ENCODE measurements at regions not wholly inside any gene's neighbourhood (a gene's known extent, or its start where the extent isn't known, plus 50 kb on each side); places are given as distances from the start of the nearest gene placed in this dataset.
"Not testable (repeated sequence)": the region's sequence is repeated elsewhere in the genome, so short reads cannot be mapped to it uniquely, and the experiment has no call there.

- H3K4me1 ChIP-seq (ENCODE audit: control insufficient read depth, insufficient read depth, low read length), result no peaks in the 10 kb centered on the region
- H3K4me3 ChIP-seq (ENCODE audit: low read length), result no peak overlapping the region
- no peak overlapping the region for H3K4me2 ChIP-seq (ENCODE audit: low read length)
- H3K9ac ChIP-seq (ENCODE audit: low read depth, low read length), result no peak overlapping the region
- H3K9me3 ChIP-seq (replicated peaks; ENCODE audit: low read length), result no peaks in the 10 kb centered on the region
- H3K36me3 ChIP-seq (ENCODE audit: insufficient read depth, low read length), result no peaks in the 10 kb centered on the region
- H3K27me3 ChIP-seq (ENCODE audit: control insufficient read depth, insufficient read depth, low read length), result no peaks in the 10 kb centered on the region
Observed at GRCh38 chr1:238443687-238444086, 553.0 kb upstream of the ZP4 start.

GRCh38 chr1:238439511-238439910 lies 548.8 kb upstream of the ZP4 start:
- Histone ChIP-seq H3K27me3 (ENCODE audit: control insufficient read depth, insufficient read depth, low read length) (no peaks in the 10 kb centered on the region), H3K4me3 (ENCODE audit: low read length) (no peak overlapping the region), H3K36me3 (ENCODE audit: insufficient read depth, low read length) (no peaks in the 10 kb centered on the region), H3K4me2 (ENCODE audit: low read length) (no peak overlapping the region), H3K4me1 (ENCODE audit: control insufficient read depth, insufficient read depth, low read length) (no peaks in the 10 kb centered on the region), H3K9me3 (replicated peaks; ENCODE audit: low read length) (no peaks in the 10 kb centered on the region), H3K9ac (ENCODE audit: low read depth, low read length) (no peak overlapping the region)

GRCh38 chr1:238438311-238439270 lies 547.9 kb upstream of the ZP4 start:
- Histone ChIP-seq H3K4me1 (ENCODE audit: control insufficient read depth, insufficient read depth, low read length) (no peaks in the 10 kb centered on the region), H3K4me2 (ENCODE audit: low read length) (no peak overlapping the region), H3K36me3 (ENCODE audit: insufficient read depth, low read length) (no peaks in the 10 kb centered on the region), H3K9ac (ENCODE audit: low read depth, low read length) (no peak overlapping the region), H3K27me3 (ENCODE audit: control insufficient read depth, insufficient read depth, low read length) (no peaks in the 10 kb centered on the region), H3K9me3 (replicated peaks; ENCODE audit: low read length) (no peaks in the 10 kb centered on the region), H3K4me3 (ENCODE audit: low read length) (no peak overlapping the region)

- H3K4me3 ChIP-seq (ENCODE audit: low read length); H3K4me2 ChIP-seq (ENCODE audit: low read length); H3K27me3 ChIP-seq (ENCODE audit: control insufficient read depth, insufficient read depth, low read length); H3K9me3 ChIP-seq (replicated peaks; ENCODE audit: low read length); H3K9ac ChIP-seq (ENCODE audit: low read depth, low read length); H3K4me1 ChIP-seq (ENCODE audit: control insufficient read depth, insufficient read depth, low read length); H3K36me3 ChIP-seq (ENCODE audit: insufficient read depth, low read length): not testable (repeated sequence)
Observed at GRCh38 chr1:238429703-238430102, 539.0 kb upstream of the ZP4 start.

GRCh38 chr1:238419209-238419608 lies 528.5 kb upstream of the ZP4 start:
- Histone ChIP-seq H3K4me1 (ENCODE audit: control insufficient read depth, insufficient read depth, low read length) (no peaks in the 10 kb centered on the region), H3K4me3 (ENCODE audit: low read length) (no peak overlapping the region), H3K27me3 (ENCODE audit: control insufficient read depth, insufficient read depth, low read length) (no peaks in the 10 kb centered on the region), H3K4me2 (ENCODE audit: low read length) (no peak overlapping the region), H3K9me3 (replicated peaks; ENCODE audit: low read length) (no peaks in the 10 kb centered on the region), H3K9ac (ENCODE audit: low read depth, low read length) (no peak overlapping the region), H3K36me3 (ENCODE audit: insufficient read depth, low read length) (no peaks in the 10 kb centered on the region)

- H3K27me3 ChIP-seq (ENCODE audit: control insufficient read depth, insufficient read depth, low read length), result no peaks in the 10 kb centered on the region
- no peaks in the 10 kb centered on the region for H3K9me3 ChIP-seq (replicated peaks; ENCODE audit: low read length)
- no peak overlapping the region for H3K4me3 ChIP-seq (ENCODE audit: low read length)
- no peaks in the 10 kb centered on the region for H3K36me3 ChIP-seq (ENCODE audit: insufficient read depth, low read length)
- no peaks in the 10 kb centered on the region for H3K4me1 ChIP-seq (ENCODE audit: control insufficient read depth, insufficient read depth, low read length)
- H3K4me2 ChIP-seq (ENCODE audit: low read length), result no peak overlapping the region
- no peak overlapping the region for H3K9ac ChIP-seq (ENCODE audit: low read depth, low read length)
Observed at GRCh38 chr1:238409932-238410331, 519.2 kb upstream of the ZP4 start.

- H3K4me3 ChIP-seq (ENCODE audit: low read length), result no peak overlapping the region
- H3K9me3 ChIP-seq (replicated peaks; ENCODE audit: low read length), result no peaks in the 10 kb centered on the region
- no peaks in the 10 kb centered on the region for H3K36me3 ChIP-seq (ENCODE audit: insufficient read depth, low read length)
- no peak overlapping the region for H3K9ac ChIP-seq (ENCODE audit: low read depth, low read length)
- H3K4me2 ChIP-seq (ENCODE audit: low read length), result no peak overlapping the region
- H3K4me1 ChIP-seq (ENCODE audit: control insufficient read depth, insufficient read depth, low read length), result no peaks in the 10 kb centered on the region
- no peaks in the 10 kb centered on the region for H3K27me3 ChIP-seq (ENCODE audit: control insufficient read depth, insufficient read depth, low read length)
Observed at GRCh38 chr1:238409191-238409850, 518.6 kb upstream of the ZP4 start.

GRCh38 chr1:238408737-238409136 lies 518.0 kb upstream of the ZP4 start:
- Histone ChIP-seq H3K4me2 (ENCODE audit: low read length) (no peak overlapping the region), H3K9me3 (replicated peaks; ENCODE audit: low read length) (no peaks in the 10 kb centered on the region)

GRCh38 chr1:238406098-238406860 lies 515.6 kb upstream of the ZP4 start:
- Histone ChIP-seq H3K4me2 (ENCODE audit: low read length) (no peak overlapping the region), H3K9me3 (replicated peaks; ENCODE audit: low read length) (peaks cover 5% of the 10 kb centered on the region), H3K4me3 (ENCODE audit: low read length) (no peak overlapping the region), H3K27me3 (ENCODE audit: control insufficient read depth, insufficient read depth, low read length) (no peaks in the 10 kb centered on the region), H3K36me3 (ENCODE audit: insufficient read depth, low read length) (no peaks in the 10 kb centered on the region), H3K9ac (ENCODE audit: low read depth, low read length) (no peak overlapping the region), H3K4me1 (ENCODE audit: control insufficient read depth, insufficient read depth, low read length) (no peaks in the 10 kb centered on the region)

More at GRCh38 chr1:238408737-238409136, 518.0 kb upstream of the ZP4 start:
- no peaks in the 10 kb centered on the region for H3K4me1 ChIP-seq (ENCODE audit: control insufficient read depth, insufficient read depth, low read length)
- H3K27me3 ChIP-seq (ENCODE audit: control insufficient read depth, insufficient read depth, low read length), result no peaks in the 10 kb centered on the region
- H3K9ac ChIP-seq (ENCODE audit: low read depth, low read length), result no peak overlapping the region
- H3K36me3 ChIP-seq (ENCODE audit: insufficient read depth, low read length), result no peaks in the 10 kb centered on the region
- H3K4me3 ChIP-seq (ENCODE audit: low read length), result no peak overlapping the region

- Histone ChIP-seq H3K27me3 (ENCODE audit: control insufficient read depth, insufficient read depth, low read length) (no peaks in the 10 kb centered on the region), H3K4me1 (ENCODE audit: control insufficient read depth, insufficient read depth, low read length) (no peaks in the 10 kb centered on the region), H3K4me3 (ENCODE audit: low read length) (no peak overlapping the region), H3K9me3 (replicated peaks; ENCODE audit: low read length) (peaks cover 9% of the 10 kb centered on the region), H3K9ac (ENCODE audit: low read depth, low read length) (no peak overlapping the region), H3K36me3 (ENCODE audit: insufficient read depth, low read length) (no peaks in the 10 kb centered on the region), H3K4me2 (ENCODE audit: low read length) (no peak overlapping the region)
Observed at GRCh38 chr1:238404921-238405320, 514.2 kb upstream of the ZP4 start.

GRCh38 chr1:238404481-238404880 lies 513.8 kb upstream of the ZP4 start:
- Histone ChIP-seq H3K9me3 (replicated peaks; ENCODE audit: low read length) (peaks cover 9% of the 10 kb centered on the region), H3K4me3 (ENCODE audit: low read length) (no peak overlapping the region), H3K36me3 (ENCODE audit: insufficient read depth, low read length) (no peaks in the 10 kb centered on the region), H3K4me2 (ENCODE audit: low read length) (no peak overlapping the region), H3K27me3 (ENCODE audit: control insufficient read depth, insufficient read depth, low read length) (no peaks in the 10 kb centered on the region), H3K4me1 (ENCODE audit: control insufficient read depth, insufficient read depth, low read length) (no peaks in the 10 kb centered on the region), H3K9ac (ENCODE audit: low read depth, low read length) (no peak overlapping the region)
